ENCODE measurements at regions not wholly inside any gene's neighbourhood (a gene's known extent, or its start where the extent isn't known, plus 50 kb on each side); places are given as distances from the start of the nearest gene placed in this dataset.
A peak's percentile ranks its signal among the peaks of the same experiment; 100 is the strongest.

DNA sequence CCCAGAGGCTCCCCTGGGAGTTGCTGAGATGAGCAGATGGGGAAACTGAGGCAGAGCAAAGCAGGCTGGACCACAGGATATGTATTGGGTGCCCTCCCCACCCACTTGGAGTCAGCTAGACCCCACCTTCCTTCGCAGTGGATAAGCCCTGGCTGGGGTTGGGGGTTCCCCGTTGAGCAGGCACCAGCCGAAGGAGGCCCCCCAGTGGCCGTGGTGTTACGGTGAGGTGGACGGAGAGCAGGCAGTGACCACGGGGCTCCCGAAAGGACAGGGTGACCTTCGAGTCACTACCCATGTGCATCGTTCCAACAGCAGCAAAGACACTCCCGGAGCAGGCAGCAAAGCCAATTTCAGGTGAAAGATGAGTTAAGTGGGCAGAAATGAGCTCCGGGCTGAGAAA is 62.4 kb upstream of the ADGRE5 start (continued):
- TF ChIP-seq FOS (IDR thresholded peaks at IDR 0.05; ENCODE audit: extremely low read depth, insufficient read length): no peak
- TF ChIP-seq, protein P1, sequence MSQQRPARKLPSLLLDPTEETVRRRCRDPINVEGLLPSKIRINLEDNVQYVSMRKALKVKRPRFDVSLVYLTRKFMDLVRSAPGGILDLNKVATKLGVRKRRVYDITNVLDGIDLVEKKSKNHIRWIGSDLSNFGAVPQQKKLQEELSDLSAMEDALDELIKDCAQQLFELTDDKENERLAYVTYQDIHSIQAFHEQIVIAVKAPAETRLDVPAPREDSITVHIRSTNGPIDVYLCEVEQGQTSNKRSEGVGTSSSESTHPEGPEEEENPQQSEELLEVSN (IDR thresholded peaks at IDR 0.05; ENCODE audit: borderline replicate concordance in 1 of 2, extremely low read depth in 1 of 2, insufficient read depth in 1 of 2, insufficient read length in 1 of 2, low read depth in 1 of 2, low read length in 1 of 2, poor library complexity in 1 of 2, severe bottlenecking in 1 of 2): peak in 1 of 2 experiments; percentile 10
- TF ChIP-seq, protein P2, sequence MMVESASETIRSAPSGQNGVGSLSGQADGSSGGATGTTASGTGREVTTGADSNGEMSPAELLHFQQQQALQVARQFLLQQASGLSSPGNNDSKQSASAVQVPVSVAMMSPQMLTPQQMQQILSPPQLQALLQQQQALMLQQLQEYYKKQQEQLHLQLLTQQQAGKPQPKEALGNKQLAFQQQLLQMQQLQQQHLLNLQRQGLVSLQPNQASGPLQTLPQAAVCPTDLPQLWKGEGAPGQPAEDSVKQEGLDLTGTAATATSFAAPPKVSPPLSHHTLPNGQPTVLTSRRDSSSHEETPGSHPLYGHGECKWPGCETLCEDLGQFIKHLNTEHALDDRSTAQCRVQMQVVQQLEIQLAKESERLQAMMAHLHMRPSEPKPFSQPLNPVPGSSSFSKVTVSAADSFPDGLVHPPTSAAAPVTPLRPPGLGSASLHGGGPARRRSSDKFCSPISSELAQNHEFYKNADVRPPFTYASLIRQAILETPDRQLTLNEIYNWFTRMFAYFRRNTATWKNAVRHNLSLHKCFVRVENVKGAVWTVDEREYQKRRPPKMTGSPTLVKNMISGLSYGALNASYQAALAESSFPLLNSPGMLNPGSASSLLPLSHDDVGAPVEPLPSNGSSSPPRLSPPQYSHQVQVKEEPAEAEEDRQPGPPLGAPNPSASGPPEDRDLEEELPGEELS (CRISPR knock-in tag; IDR thresholded peaks at IDR 0.05; ENCODE audit: borderline replicate concordance): no peak

DNA sequence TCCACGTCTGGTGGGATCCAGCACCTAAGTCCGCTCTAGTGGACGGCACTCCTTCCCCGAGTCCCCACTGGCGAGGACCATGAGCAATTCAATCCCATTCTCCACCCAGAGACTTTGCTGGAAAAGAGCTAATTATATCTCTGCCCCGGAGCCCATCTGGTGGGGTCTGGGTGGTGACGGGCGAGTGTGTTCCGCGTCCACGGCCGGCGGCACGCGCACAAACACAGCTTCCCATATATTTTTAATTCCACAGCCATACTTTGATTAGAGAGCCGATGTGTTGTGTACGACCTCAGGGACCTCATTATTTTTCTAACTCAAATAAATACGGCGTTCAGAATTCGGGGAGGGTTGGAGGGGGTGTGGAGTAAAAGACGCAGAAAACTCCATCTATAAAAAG is 64.1 kb upstream of the ADGRE5 start:
- ChIA-PET CTCF (ENCODE audit: low intra/inter-chr PET ratio) (no interaction called here), POLR2A (no interaction called here)
- 13% methylated on average over 21 of the region's 21 CpGs for WGBS (ENCODE audit: insufficient coverage, low coverage, missing lambda C conversion rate)
- Histone ChIP-seq H3K9me1 (ENCODE audit: control insufficient read depth, insufficient read depth, low read length) (no peaks in the 10 kb centered on the region), H3K79me2 (ENCODE audit: control insufficient read depth, insufficient read depth, low read length) (no peaks in the 10 kb centered on the region), H3K27ac (ENCODE audit: extremely low read depth, low read depth, low read length) (no peak overlapping the region), H3K4me1 (replicated peaks in 1 of 2; ENCODE audit: control insufficient read depth in 2 of 2, insufficient read depth in 2 of 2, low read length in 2 of 2) (peaks cover 0 to 3% of the 10 kb centered on the region in 2 experiments; a peak in 1 of 5 replicates), H3K36me3 (ENCODE audit: control insufficient read depth, insufficient read depth, low read length) (no peaks in the 10 kb centered on the region), H3K4me2 (ENCODE audit: insufficient read depth, low read length) (no peak overlapping the region), H2AFZ (ENCODE audit: low read depth, low read length) (no peak overlapping the region), H3K9me3 (replicated peaks; ENCODE audit: control insufficient read depth, insufficient read depth, low read depth, low read length) (no peaks in the 10 kb centered on the region), H3K4me3 (no peak overlapping the region), H3K9ac (ENCODE audit: insufficient read depth in 1 of 2, low read depth in 2 of 2, low read length in 2 of 2) (no peak overlapping the region), H3K27me3 (ENCODE audit: control insufficient read depth in 2 of 2, insufficient read depth in 2 of 2, low read length in 2 of 2) (peaks cover 13 to 32% of the 10 kb centered on the region in 2 experiments; a peak in 3 of 5 replicates), H4K20me1 (replicated peaks; ENCODE audit: control insufficient read depth, insufficient read depth, low read length) (no peaks in the 10 kb centered on the region)
- DNase-seq (ENCODE audit: extremely low read depth in 1 of 4, low spot score in 3 of 4): no peak
- no TSS peak for BruUV-seq (replicated peaks)
- ATAC-seq: no peak
- no peak for FAIRE-seq
- in situ Hi-C loops (cut with MboI): no loop called here
- no peak for TF ChIP-seq MYC (IDR thresholded peaks at IDR 0.05; ENCODE audit: low read depth, low read length)
- TF ChIP-seq MYC (CRISPR knock-in tag; IDR thresholded peaks at IDR 0.05; ENCODE audit: borderline replicate concordance, low read depth): no peak
- intact Hi-C loops (cut with micrococcal nuclease): no loop called here

All from K562 (cell line).